NAMALWA (cell line): ENCODE measurements at regions not wholly inside any gene's neighbourhood (a gene's known extent, or its start where the extent isn't known, plus 50 kb on each side); places are given as distances from the start of the nearest gene placed in this dataset.
"Not testable (repeated sequence)": the region's sequence is repeated elsewhere in the genome, so short reads cannot be mapped to it uniquely, and the experiment has no call there.

Experiments
- DNase-seq: peaks from one replicate; pipeline ENCODE4 v3.0.0-alpha.2; 2015; ENCODE audit warnings: low spot score

GRCh38 chr1:157218671-157219070 is 80.5 kb upstream of the ETV3 start:
- no peak for DNase-seq

- DNase-seq: no peak
Observed at GRCh38 chr1:157217486-157217885, 79.3 kb upstream of the ETV3 start.

- DNase-seq: no peak
Observed at GRCh38 chr1:157213836-157214235, 75.6 kb upstream of the ETV3 start.

GRCh38 chr1:157209514-157209913 is 71.3 kb upstream of the ETV3 start:
- DNase-seq: no peak

GRCh38 chr1:157205982-157206381 is 67.8 kb upstream of the ETV3 start:
- DNase-seq: not testable (repeated sequence)

- no peak for DNase-seq
Observed at GRCh38 chr1:157203166-157203565, 65.0 kb upstream of the ETV3 start.

- DNase-seq: no peak
Observed at GRCh38 chr1:157202331-157202730, 64.1 kb upstream of the ETV3 start.

- no peak for DNase-seq
Observed at GRCh38 chr1:157201767-157202166, 63.6 kb upstream of the ETV3 start.

GRCh38 chr1:157200451-157200850 is 62.3 kb upstream of the ETV3 start:
- no peak for DNase-seq

- DNase-seq: no peak
Observed at GRCh38 chr1:157199421-157199755, 61.2 kb upstream of the ETV3 start.

GRCh38 chr1:157198619-157199420 is 60.6 kb upstream of the ETV3 start:
- DNase-seq: no peak

- no peak for DNase-seq
Observed at GRCh38 chr1:157197906-157198435, 59.8 kb upstream of the ETV3 start.

GRCh38 chr1:157196670-157197456 is 58.7 kb upstream of the ETV3 start:
- DNase-seq: peak; percentile 34

- no peak for DNase-seq
Observed at GRCh38 chr1:157196245-157196543, 58.0 kb upstream of the ETV3 start.

- DNase-seq: no peak
Observed at GRCh38 chr1:157195521-157196244, 57.5 kb upstream of the ETV3 start.

- DNase-seq: no peak
Observed at GRCh38 chr1:157194731-157195520, 56.7 kb upstream of the ETV3 start.

GRCh38 chr1:157193702-157194391 is 55.7 kb upstream of the ETV3 start:
- DNase-seq: peak; percentile 88

- no peak for DNase-seq
Observed at GRCh38 chr1:157193219-157193618, 55.0 kb upstream of the ETV3 start.

- no peak for DNase-seq
Observed at GRCh38 chr1:157189986-157190982, 52.1 kb upstream of the ETV3 start.

GRCh38 chr1:157189096-157189495 is 50.9 kb upstream of the ETV3 start:
- DNase-seq: no peak
